ENCODE measurements at regions not wholly inside any gene's neighbourhood (a gene's known extent, or its start where the extent isn't known, plus 50 kb on each side); places are given as distances from the start of the nearest gene placed in this dataset.

DNA sequence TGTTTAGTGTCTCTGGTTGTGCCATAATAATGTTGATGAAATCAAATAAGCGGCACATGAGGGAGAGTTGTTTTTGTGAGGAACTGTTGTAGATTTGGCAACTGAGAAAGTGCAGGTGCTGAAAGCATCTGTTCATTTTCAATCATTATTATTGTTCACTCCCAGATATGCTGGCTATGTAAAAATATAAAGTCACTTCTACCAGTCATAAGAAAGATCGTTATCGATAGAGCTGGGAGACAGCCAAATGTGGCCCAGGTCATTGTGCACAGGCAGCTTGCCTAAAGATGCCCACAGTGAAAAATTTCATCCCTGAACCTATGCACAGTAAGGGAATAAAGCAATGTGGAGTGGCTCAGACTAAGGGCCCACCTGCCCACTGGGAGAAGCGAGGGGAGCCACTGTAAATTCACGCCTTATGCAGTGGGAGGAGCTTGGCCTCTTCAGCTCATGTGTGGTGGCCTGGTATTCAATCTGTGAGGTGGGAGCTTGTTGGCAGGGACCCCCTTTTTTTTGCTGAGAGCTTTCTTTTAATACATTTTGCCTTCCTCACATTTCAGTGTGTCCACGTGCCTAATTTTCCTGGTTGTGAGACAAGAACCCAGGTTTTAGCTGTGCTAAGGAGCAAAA, 1490.8 kb upstream of the TMEM132C start:
- TF ChIP-seq, protein P1, sequence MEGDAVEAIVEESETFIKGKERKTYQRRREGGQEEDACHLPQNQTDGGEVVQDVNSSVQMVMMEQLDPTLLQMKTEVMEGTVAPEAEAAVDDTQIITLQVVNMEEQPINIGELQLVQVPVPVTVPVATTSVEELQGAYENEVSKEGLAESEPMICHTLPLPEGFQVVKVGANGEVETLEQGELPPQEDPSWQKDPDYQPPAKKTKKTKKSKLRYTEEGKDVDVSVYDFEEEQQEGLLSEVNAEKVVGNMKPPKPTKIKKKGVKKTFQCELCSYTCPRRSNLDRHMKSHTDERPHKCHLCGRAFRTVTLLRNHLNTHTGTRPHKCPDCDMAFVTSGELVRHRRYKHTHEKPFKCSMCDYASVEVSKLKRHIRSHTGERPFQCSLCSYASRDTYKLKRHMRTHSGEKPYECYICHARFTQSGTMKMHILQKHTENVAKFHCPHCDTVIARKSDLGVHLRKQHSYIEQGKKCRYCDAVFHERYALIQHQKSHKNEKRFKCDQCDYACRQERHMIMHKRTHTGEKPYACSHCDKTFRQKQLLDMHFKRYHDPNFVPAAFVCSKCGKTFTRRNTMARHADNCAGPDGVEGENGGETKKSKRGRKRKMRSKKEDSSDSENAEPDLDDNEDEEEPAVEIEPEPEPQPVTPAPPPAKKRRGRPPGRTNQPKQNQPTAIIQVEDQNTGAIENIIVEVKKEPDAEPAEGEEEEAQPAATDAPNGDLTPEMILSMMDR (IDR thresholded peaks at IDR 0.05) = no peak
- TF ChIP-seq POLR2A (IDR thresholded peaks at IDR 0.05) = no peak
